GM12872 (cell line): ENCODE measurements at regions not wholly inside any gene's neighbourhood (a gene's known extent, or its start where the extent isn't known, plus 50 kb on each side); places are given as distances from the start of the nearest gene placed in this dataset.

Source experiments
- TF ChIP-seq, protein P1 (sequence below): IDR thresholded peaks from 3 replicates; pipeline ENCODE4 v1.5.1; 2011; ENCODE audit warnings: low read depth, mild to moderate bottlenecking, low read length, moderate library complexity; ENCODE audit not compliant: insufficient read depth

- TF ChIP-seq, protein P1, sequence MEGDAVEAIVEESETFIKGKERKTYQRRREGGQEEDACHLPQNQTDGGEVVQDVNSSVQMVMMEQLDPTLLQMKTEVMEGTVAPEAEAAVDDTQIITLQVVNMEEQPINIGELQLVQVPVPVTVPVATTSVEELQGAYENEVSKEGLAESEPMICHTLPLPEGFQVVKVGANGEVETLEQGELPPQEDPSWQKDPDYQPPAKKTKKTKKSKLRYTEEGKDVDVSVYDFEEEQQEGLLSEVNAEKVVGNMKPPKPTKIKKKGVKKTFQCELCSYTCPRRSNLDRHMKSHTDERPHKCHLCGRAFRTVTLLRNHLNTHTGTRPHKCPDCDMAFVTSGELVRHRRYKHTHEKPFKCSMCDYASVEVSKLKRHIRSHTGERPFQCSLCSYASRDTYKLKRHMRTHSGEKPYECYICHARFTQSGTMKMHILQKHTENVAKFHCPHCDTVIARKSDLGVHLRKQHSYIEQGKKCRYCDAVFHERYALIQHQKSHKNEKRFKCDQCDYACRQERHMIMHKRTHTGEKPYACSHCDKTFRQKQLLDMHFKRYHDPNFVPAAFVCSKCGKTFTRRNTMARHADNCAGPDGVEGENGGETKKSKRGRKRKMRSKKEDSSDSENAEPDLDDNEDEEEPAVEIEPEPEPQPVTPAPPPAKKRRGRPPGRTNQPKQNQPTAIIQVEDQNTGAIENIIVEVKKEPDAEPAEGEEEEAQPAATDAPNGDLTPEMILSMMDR, result no peak
These were observed 720.2 kb downstream of the MCTP2 start for GRCh38 chr15:94951538-94951937.

DNA sequence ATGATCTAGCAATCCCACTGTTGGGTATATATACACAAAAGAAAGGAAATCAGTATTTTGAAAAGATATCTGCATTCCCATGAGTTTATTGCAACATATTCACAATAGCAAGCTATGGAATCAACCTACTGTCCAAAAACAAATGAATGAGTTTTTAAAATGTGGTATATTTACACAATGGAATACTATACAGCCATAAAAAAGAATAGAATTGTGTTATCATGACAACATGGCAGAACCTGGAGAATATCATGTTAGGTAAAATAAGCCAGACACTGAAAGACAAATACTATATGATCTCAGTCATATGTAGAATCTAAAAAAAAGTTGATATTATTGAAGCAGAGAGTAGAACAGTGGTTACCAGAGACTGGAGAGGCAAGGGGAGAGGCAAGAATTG lies 732.6 kb downstream of the MCTP2 start:
- TF ChIP-seq, protein P1, result no peak

- TF ChIP-seq, protein P1, result no peak
These were observed 734.2 kb downstream of the MCTP2 start for GRCh38 chr15:94965593-94965992.

GRCh38 chr15:94968133-94968532 lies 736.8 kb downstream of the MCTP2 start:
- TF ChIP-seq, protein P1, result no peak

DNA sequence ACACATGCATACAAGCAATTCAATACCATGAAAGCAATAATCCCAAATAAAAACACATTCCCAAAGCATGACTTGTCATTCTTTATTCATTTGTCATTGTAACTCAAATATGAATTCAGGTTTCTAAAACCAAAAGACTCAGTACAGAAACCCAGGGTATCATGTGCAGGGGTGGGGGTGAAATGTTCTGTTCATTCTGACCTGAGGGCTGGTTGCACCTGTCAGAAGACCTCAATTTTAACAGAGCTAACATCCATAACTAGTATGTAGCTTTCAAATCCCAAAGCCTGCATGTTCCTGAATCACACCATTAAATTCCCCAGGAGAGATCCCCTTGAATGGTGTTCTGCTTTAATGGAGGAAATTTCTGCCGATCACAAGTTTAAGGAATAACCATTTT lies 738.7 kb downstream of the MCTP2 start:
- TF ChIP-seq, protein P1, result no peak

- TF ChIP-seq, protein P1, result no peak
These were observed 739.4 kb downstream of the MCTP2 start for GRCh38 chr15:94970802-94971201.

DNA sequence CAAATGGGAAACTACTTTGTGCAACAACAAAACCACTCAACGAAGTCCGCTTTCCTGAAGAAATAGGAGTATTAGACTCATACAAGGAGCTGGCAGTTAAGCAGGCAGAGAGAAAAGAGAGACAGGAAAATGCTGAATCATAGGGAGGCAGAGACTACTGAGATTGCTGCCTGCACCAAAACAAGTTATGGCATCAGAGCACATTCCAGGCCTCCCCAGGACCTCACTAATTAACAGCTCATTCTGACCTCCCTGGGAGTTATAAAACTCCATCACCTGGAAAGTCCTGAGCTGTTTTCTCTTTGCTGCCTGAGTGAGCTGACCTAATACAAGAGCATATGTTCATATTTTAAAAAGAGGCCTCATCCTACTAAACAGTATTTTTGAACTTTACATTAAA lies 741.0 kb downstream of the MCTP2 start:
- TF ChIP-seq, protein P1, result no peak

GRCh38 chr15:94987085-94987484 lies 755.7 kb downstream of the MCTP2 start:
- TF ChIP-seq, protein P1, result no peak
